ENCODE measurements at regions not wholly inside any gene's neighbourhood (a gene's known extent, or its start where the extent isn't known, plus 50 kb on each side); places are given as distances from the start of the nearest gene placed in this dataset.

- H3K27me3 Mint-ChIP-seq: no peaks in the 10 kb centered on the region
- ATAC-seq: no peak
- ChIA-PET CTCF (no interaction called here), POLR2A (no interaction called here)
- intact Hi-C loops (cut with micrococcal nuclease): no loop called here
- H3K9me3 Mint-ChIP-seq: no peaks in the 10 kb centered on the region
- no peak overlapping the region for H3K27ac Mint-ChIP-seq
- H3K36me3 Mint-ChIP-seq (ENCODE audit: low read depth): no peaks in the 10 kb centered on the region
- no peak for DNase-seq
- H3K4me3 Mint-ChIP-seq: no peak overlapping the region
- no peak for TF ChIP-seq CTCF (IDR thresholded peaks at IDR 0.05)
- H3K4me1 Mint-ChIP-seq (ENCODE audit: low read depth): no peaks in the 10 kb centered on the region
These were observed 287.4 kb downstream of the NPHP4 start for GRCh38 chr1:5704561-5705514.

- Mint-ChIP-seq H3K27me3 (no peaks in the 10 kb centered on the region), H3K27ac (no peak overlapping the region), H3K36me3 (ENCODE audit: low read depth) (no peaks in the 10 kb centered on the region), H3K4me1 (ENCODE audit: low read depth) (no peaks in the 10 kb centered on the region), H3K9me3 (no peaks in the 10 kb centered on the region), H3K4me3 (no peak overlapping the region)
- no peak for TF ChIP-seq CTCF (IDR thresholded peaks at IDR 0.05)
- POLR2A ChIA-PET: no interaction called here
- DNase-seq (no peak), ATAC-seq (no peak)
- intact Hi-C loops (cut with micrococcal nuclease): no loop called here
- CTCF ChIA-PET: no interaction called here
These were observed 290.6 kb downstream of the NPHP4 start for GRCh38 chr1:5701642-5702041.

GRCh38 chr1:5693568-5693967 lies 298.7 kb downstream of the NPHP4 start:
- Mint-ChIP-seq H3K9me3 (no peaks in the 10 kb centered on the region), H3K4me1 (ENCODE audit: low read depth) (no peaks in the 10 kb centered on the region), H3K36me3 (ENCODE audit: low read depth) (no peaks in the 10 kb centered on the region), H3K27ac (no peak overlapping the region), H3K27me3 (peaks cover 2% of the 10 kb centered on the region), H3K4me3 (no peak overlapping the region)
- no peak for TF ChIP-seq CTCF (IDR thresholded peaks at IDR 0.05)
- intact Hi-C loops (cut with micrococcal nuclease): no loop called here
- no peak for ATAC-seq
- CTCF ChIA-PET: interaction anchor here (1.1 kb wide), 1 partner anchor 52 kb away, joined by 3 read pairs; no protein-coding TSS in a partner anchor
- POLR2A ChIA-PET: no interaction called here
- no peak for DNase-seq

GRCh38 chr1:5692664-5693063 lies 299.6 kb downstream of the NPHP4 start:
- intact Hi-C loops (cut with micrococcal nuclease): no loop called here
- no peak for ATAC-seq
- Mint-ChIP-seq H3K36me3 (ENCODE audit: low read depth) (no peaks in the 10 kb centered on the region), H3K4me1 (ENCODE audit: low read depth) (no peaks in the 10 kb centered on the region), H3K27ac (no peak overlapping the region), H3K27me3 (peaks cover 2% of the 10 kb centered on the region), H3K4me3 (no peak overlapping the region), H3K9me3 (no peaks in the 10 kb centered on the region)
- no peak for DNase-seq
- CTCF ChIA-PET: no interaction called here
- no peak for TF ChIP-seq CTCF (IDR thresholded peaks at IDR 0.05)
- POLR2A ChIA-PET: no interaction called here

- ChIA-PET CTCF (no interaction called here), POLR2A (no interaction called here)
- TF ChIP-seq CTCF (IDR thresholded peaks at IDR 0.05): no peak
- intact Hi-C loops (cut with micrococcal nuclease): no loop called here
- no peaks in the 10 kb centered on the region for H3K4me1 Mint-ChIP-seq (ENCODE audit: low read depth)
- no peaks in the 10 kb centered on the region for H3K36me3 Mint-ChIP-seq (ENCODE audit: low read depth)
- ATAC-seq: no peak
- peaks cover 2% of the 10 kb centered on the region for H3K27me3 Mint-ChIP-seq
- no peak overlapping the region for H3K4me3 Mint-ChIP-seq
- no peak for DNase-seq
- H3K27ac Mint-ChIP-seq: no peak overlapping the region
- no peaks in the 10 kb centered on the region for H3K9me3 Mint-ChIP-seq
These were observed 300.3 kb downstream of the NPHP4 start for GRCh38 chr1:5691795-5692509.

Data from activated CD8-positive, alpha-beta T cell treated with anti-CD3 and anti-CD28 coated beads for 36 hours (primary cell).